ENCODE measurements at regions not wholly inside any gene's neighbourhood (a gene's known extent, or its start where the extent isn't known, plus 50 kb on each side); places are given as distances from the start of the nearest gene placed in this dataset.
"Not testable (repeated sequence)": the region's sequence is repeated elsewhere in the genome, so short reads cannot be mapped to it uniquely, and the experiment has no call there.

DNA sequence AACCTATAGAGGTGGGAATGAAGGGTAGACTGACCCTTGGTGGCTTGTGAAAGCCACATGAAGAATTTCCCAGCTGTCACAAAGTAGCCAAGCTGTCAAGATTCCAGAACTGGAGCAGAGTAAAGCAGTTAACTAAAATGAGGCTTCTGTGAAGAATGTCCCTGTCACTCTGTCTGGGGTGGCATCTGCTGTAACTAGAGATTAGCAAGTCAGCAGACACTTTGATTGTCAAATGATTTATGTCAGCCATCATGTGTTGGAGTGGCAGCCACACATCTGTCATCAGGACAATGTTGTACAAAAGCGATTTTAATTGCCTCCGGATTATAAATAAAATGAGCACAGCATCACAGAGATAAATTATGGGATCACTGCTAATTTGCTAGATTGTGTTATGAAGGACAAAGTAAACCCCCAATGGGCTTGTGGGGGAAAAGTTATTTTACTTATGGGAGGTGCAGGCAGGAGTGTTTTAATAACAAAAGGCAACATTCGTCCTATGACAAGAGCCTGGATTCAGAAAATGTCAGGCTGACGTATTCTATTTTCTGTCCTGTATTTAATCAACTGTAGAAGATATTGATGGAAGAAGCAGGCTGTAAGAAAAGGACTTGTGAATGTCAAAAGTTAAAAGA lies 270.9 kb downstream of the FAM181B start:
- Histone ChIP-seq H3K4me1 (ENCODE audit: control insufficient read depth, insufficient read depth, low read length) (no peaks in the 10 kb centered on the region), H3K4me3 (ENCODE audit: low read length) (no peak overlapping the region), H3K9ac (ENCODE audit: low read length) (no peak overlapping the region), H3K9me3 (ENCODE audit: control insufficient read depth, low read length) (peaks cover 5% of the 10 kb centered on the region), H3K36me3 (ENCODE audit: control insufficient read depth, insufficient read depth, low read length, severe bottlenecking) (no peaks in the 10 kb centered on the region), H3K27me3 (replicated peaks; ENCODE audit: control insufficient read depth, insufficient read depth, low read length) (no peaks in the 10 kb centered on the region)
- DNase-seq (ENCODE audit: low read depth) = no peak

DNA sequence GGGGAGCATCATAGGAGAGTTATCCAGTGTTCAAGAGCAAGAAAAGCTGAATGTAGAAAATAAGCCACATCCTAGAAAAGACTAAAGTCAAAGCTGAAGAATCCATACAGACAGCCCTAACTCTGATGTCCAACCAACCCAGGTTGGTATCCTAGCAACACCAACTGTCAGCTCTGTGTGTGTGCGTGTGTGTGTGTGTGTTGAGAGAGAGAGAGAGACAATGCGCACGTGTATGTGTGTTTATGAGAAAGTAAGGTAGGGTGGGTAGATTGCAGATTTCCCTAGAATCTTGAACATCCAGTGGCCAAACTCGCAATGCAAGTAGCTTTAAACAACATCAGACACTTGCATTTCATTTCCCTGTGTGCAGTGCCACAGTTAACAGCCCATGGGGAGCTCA lies 274.9 kb downstream of the FAM181B start:
- no peak overlapping the region for H3K9ac ChIP-seq (ENCODE audit: low read length)
- no peak overlapping the region for H3K4me3 ChIP-seq (ENCODE audit: low read length)
- H3K4me1 ChIP-seq (ENCODE audit: control insufficient read depth, insufficient read depth, low read length) = no peaks in the 10 kb centered on the region
- H3K9me3 ChIP-seq (ENCODE audit: control insufficient read depth, low read length) = no peaks in the 10 kb centered on the region
- no peak for DNase-seq (ENCODE audit: low read depth)
- H3K36me3 ChIP-seq (ENCODE audit: control insufficient read depth, insufficient read depth, low read length, severe bottlenecking) = no peaks in the 10 kb centered on the region
- no peaks in the 10 kb centered on the region for H3K27me3 ChIP-seq (replicated peaks; ENCODE audit: control insufficient read depth, insufficient read depth, low read length)

GRCh38 chr11:82458147-82458546 lies 275.5 kb downstream of the FAM181B start:
- Histone ChIP-seq H3K4me1 (ENCODE audit: control insufficient read depth, insufficient read depth, low read length) (no peaks in the 10 kb centered on the region), H3K9ac (ENCODE audit: low read length) (no peak overlapping the region), H3K4me3 (ENCODE audit: low read length) (no peak overlapping the region), H3K27me3 (replicated peaks; ENCODE audit: control insufficient read depth, insufficient read depth, low read length) (no peaks in the 10 kb centered on the region), H3K9me3 (ENCODE audit: control insufficient read depth, low read length) (no peaks in the 10 kb centered on the region), H3K36me3 (ENCODE audit: control insufficient read depth, insufficient read depth, low read length, severe bottlenecking) (no peaks in the 10 kb centered on the region)
- DNase-seq (ENCODE audit: low read depth) = no peak

DNA sequence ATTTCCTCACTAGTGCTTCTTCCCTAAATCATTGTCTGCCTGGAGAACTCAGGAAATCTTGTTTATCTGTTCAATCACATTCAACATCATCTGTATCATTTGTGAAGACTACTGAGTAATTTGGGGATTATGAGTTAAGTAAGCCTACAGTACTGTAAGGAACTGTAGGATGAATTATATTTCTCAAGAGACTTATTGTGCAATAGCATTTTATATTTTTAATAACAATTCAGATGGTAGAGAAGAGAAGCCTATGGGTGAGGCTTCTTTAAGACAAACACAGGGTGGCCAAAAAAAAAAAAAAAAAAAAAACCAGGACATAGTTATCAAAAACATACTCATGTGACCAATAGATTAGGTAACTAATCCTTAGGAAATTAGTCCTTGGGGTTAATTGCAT lies 282.7 kb downstream of the FAM181B start:
- no peak overlapping the region for H3K9ac ChIP-seq (ENCODE audit: low read length)
- H3K27me3 ChIP-seq (replicated peaks; ENCODE audit: control insufficient read depth, insufficient read depth, low read length) = no peaks in the 10 kb centered on the region
- H3K36me3 ChIP-seq (ENCODE audit: control insufficient read depth, insufficient read depth, low read length, severe bottlenecking) = no peaks in the 10 kb centered on the region
- H3K4me1 ChIP-seq (ENCODE audit: control insufficient read depth, insufficient read depth, low read length) = no peaks in the 10 kb centered on the region
- no peak overlapping the region for H3K4me3 ChIP-seq (ENCODE audit: low read length)
- DNase-seq (ENCODE audit: low read depth) = no peak
- H3K9me3 ChIP-seq (ENCODE audit: control insufficient read depth, low read length) = no peaks in the 10 kb centered on the region

DNA sequence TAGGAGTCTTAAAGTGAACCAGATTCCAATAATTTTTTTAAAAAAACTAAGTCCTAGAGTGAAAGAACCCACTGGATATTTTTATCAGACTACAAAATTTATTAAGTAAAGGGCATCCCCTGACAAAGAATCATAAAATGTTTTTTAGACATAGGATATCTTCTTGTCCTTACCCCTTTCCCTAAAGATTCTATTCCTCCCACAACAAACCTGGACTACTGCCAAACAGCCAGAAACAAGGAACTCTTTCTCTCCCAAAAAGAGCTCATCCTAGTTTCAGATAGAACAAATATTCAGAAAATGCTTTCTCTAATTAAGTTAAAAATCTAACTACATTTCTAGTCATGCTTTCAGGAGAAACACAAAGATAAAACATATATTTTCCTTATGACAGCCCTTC lies 327.1 kb downstream of the FAM181B start:
- Histone ChIP-seq H3K4me1 (ENCODE audit: control insufficient read depth, insufficient read depth, low read length) (no peaks in the 10 kb centered on the region), H3K27me3 (replicated peaks; ENCODE audit: control insufficient read depth, insufficient read depth, low read length) (no peaks in the 10 kb centered on the region), H3K9ac (ENCODE audit: low read length) (no peak overlapping the region), H3K4me3 (ENCODE audit: low read length) (no peak overlapping the region), H3K9me3 (ENCODE audit: control insufficient read depth, low read length) (peaks cover 6% of the 10 kb centered on the region), H3K36me3 (ENCODE audit: control insufficient read depth, insufficient read depth, low read length, severe bottlenecking) (no peaks in the 10 kb centered on the region)
- DNase-seq (ENCODE audit: low read depth) = no peak

GRCh38 chr11:82405421-82405820 lies 328.2 kb downstream of the FAM181B start:
- Histone ChIP-seq H3K4me1 (ENCODE audit: control insufficient read depth, insufficient read depth, low read length) (no peaks in the 10 kb centered on the region), H3K27me3 (replicated peaks; ENCODE audit: control insufficient read depth, insufficient read depth, low read length) (no peaks in the 10 kb centered on the region), H3K4me3 (ENCODE audit: low read length) (no peak overlapping the region), H3K36me3 (ENCODE audit: control insufficient read depth, insufficient read depth, low read length, severe bottlenecking) (no peaks in the 10 kb centered on the region), H3K9ac (ENCODE audit: low read length) (no peak overlapping the region), H3K9me3 (ENCODE audit: control insufficient read depth, low read length) (peaks cover 4% of the 10 kb centered on the region)
- no peak for DNase-seq (ENCODE audit: low read depth)

GRCh38 chr11:82404981-82405380 lies 328.7 kb downstream of the FAM181B start:
- no peaks in the 10 kb centered on the region for H3K27me3 ChIP-seq (replicated peaks; ENCODE audit: control insufficient read depth, insufficient read depth, low read length)
- no peak overlapping the region for H3K4me3 ChIP-seq (ENCODE audit: low read length)
- H3K36me3 ChIP-seq (ENCODE audit: control insufficient read depth, insufficient read depth, low read length, severe bottlenecking) = no peaks in the 10 kb centered on the region
- no peaks in the 10 kb centered on the region for H3K9me3 ChIP-seq (ENCODE audit: control insufficient read depth, low read length)
- no peaks in the 10 kb centered on the region for H3K4me1 ChIP-seq (ENCODE audit: control insufficient read depth, insufficient read depth, low read length)
- DNase-seq (ENCODE audit: low read depth) = no peak
- no peak overlapping the region for H3K9ac ChIP-seq (ENCODE audit: low read length)

DNA sequence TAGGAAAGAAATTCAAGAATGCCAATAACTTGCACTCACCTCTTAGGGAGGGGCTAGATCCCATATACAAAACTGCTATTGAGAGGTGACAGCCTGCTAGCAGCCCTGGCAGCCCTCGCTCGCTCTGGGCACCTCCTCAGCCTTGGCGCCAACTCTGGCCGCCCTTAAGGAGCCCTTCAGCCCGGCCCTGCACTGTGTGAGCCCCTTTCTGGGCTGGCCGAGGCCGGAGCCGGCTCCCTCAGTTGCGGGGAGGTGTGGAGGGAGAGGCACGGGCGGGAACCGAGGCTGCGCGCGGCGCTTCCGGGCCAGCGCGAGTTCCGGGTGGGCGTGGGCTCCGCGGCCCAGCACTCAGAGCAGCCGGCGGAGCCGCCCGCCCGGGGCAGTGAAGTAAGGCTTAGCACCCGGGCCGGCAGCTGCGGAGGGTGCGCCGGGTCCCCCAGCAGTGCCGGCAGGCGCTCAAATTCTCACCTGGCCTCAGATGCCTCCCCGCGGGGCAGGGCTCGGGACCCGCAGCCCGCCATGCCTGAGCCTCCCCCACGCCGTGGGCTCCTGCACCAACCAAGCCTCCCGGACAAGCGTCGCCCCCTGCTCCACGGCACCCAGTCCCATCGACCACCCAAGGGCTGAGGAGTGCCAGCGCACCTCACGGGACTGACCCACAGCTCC lies 329.9 kb downstream of the FAM181B start:
- no peak overlapping the region for H3K4me3 ChIP-seq (ENCODE audit: low read length)
- H3K27me3 ChIP-seq (replicated peaks; ENCODE audit: control insufficient read depth, insufficient read depth, low read length) = no peaks in the 10 kb centered on the region

GRCh38 chr11:82398300-82398815 lies 335.3 kb downstream of the FAM181B start:
- DNase-seq (ENCODE audit: low read depth) = no peak
- no peaks in the 10 kb centered on the region for H3K27me3 ChIP-seq (replicated peaks; ENCODE audit: control insufficient read depth, insufficient read depth, low read length)

More for the DNA sequence above, 329.9 kb downstream of the FAM181B start:
- H3K9me3 ChIP-seq (ENCODE audit: control insufficient read depth, low read length) = no peaks in the 10 kb centered on the region
- no peak overlapping the region for H3K9ac ChIP-seq (ENCODE audit: low read length)
- H3K4me1 ChIP-seq (ENCODE audit: control insufficient read depth, insufficient read depth, low read length) = no peaks in the 10 kb centered on the region
- DNase-seq (ENCODE audit: low read depth) = no peak
- no peaks in the 10 kb centered on the region for H3K36me3 ChIP-seq (ENCODE audit: control insufficient read depth, insufficient read depth, low read length, severe bottlenecking)

DNA sequence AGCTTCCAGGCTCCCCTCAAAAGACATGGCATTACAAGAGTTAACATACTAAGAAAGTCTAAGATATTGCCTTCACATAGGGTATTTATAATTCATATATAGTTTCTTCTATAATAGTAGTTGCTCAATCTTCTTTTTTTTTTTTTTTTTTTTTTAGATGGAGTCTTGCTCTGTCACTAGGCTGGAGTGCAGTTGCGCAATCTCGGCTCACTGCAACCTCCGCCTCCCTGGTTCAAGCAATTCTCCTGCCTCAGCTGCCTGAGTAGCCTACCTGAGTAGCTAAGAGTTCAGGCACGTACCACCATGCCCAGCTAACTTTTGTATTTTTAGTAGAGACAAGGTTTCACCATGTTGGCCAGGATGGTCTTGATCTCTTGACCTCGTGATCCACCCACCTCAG lies 337.0 kb downstream of the FAM181B start:
- not testable (repeated sequence) for H3K4me1 ChIP-seq (ENCODE audit: control insufficient read depth, insufficient read depth, low read length); H3K27me3 ChIP-seq (replicated peaks; ENCODE audit: control insufficient read depth, insufficient read depth, low read length); H3K9ac ChIP-seq (ENCODE audit: low read length); DNase-seq (ENCODE audit: low read depth); H3K4me3 ChIP-seq (ENCODE audit: low read length); H3K36me3 ChIP-seq (ENCODE audit: control insufficient read depth, insufficient read depth, low read length, severe bottlenecking)
- peaks cover 14% of the 10 kb centered on the region for H3K9me3 ChIP-seq (ENCODE audit: control insufficient read depth, low read length)

More at GRCh38 chr11:82398300-82398815, 335.3 kb downstream of the FAM181B start:
- Histone ChIP-seq H3K9me3 (ENCODE audit: control insufficient read depth, low read length) (peaks cover 8% of the 10 kb centered on the region), H3K9ac (ENCODE audit: low read length) (no peak overlapping the region), H3K36me3 (ENCODE audit: control insufficient read depth, insufficient read depth, low read length, severe bottlenecking) (no peaks in the 10 kb centered on the region), H3K4me3 (ENCODE audit: low read length) (no peak overlapping the region), H3K4me1 (ENCODE audit: control insufficient read depth, insufficient read depth, low read length) (no peaks in the 10 kb centered on the region)

DNA sequence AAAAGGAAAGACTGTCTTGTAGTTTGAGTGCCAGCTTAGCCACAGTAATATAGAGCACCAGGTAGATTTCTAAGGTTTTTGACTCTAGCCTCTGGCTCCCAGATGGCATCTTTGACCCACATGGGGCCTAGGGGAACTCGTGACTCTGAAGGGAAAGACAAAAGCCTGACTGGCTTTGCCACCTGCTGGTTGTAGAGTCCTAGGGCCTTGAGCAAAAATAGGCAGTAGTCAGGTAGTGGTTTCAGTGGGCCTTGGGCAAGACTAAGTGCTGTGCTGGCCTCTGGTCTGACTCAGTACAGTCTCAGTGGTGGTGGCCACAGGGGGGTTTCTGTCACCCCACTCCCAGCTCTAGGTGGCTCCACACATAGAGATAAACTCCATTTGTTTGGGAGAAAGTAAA lies 349.4 kb downstream of the FAM181B start:
- Histone ChIP-seq H3K27me3 (replicated peaks; ENCODE audit: control insufficient read depth, insufficient read depth, low read length) (no peaks in the 10 kb centered on the region), H3K4me1 (ENCODE audit: control insufficient read depth, insufficient read depth, low read length) (no peaks in the 10 kb centered on the region), H3K9ac (ENCODE audit: low read length) (no peak overlapping the region), H3K9me3 (ENCODE audit: control insufficient read depth, low read length) (peaks cover 3% of the 10 kb centered on the region), H3K36me3 (ENCODE audit: control insufficient read depth, insufficient read depth, low read length, severe bottlenecking) (no peaks in the 10 kb centered on the region), H3K4me3 (ENCODE audit: low read length) (no peak overlapping the region)
- DNase-seq (ENCODE audit: low read depth) = no peak

Measured in adipocyte (in vitro differentiated cells).